Endodermal cell (in vitro differentiated cells): ENCODE measurements at regions not wholly inside any gene's neighbourhood (a gene's known extent, or its start where the extent isn't known, plus 50 kb on each side); places are given as distances from the start of the nearest gene placed in this dataset.

Experiments
- DNase-seq: peaks from one replicate; pipeline ENCODE4 v3.0.0-alpha.2; 2017
- H3K27ac ChIP-seq: 2 replicates; pipeline ENCODE4 v1.5.1; 2013; ENCODE audit warnings: mild to moderate bottlenecking, low read depth, low read length, moderate library complexity
- H3K27me3 ChIP-seq: 2 replicates; pipeline ENCODE4 v1.6.1; 2013; ENCODE audit warnings: mild to moderate bottlenecking, low read length, moderate library complexity; ENCODE audit not compliant: insufficient read depth, control insufficient read depth, poor library complexity, severe bottlenecking
- H3K36me3 ChIP-seq: 2 replicates; pipeline ENCODE4 v1.7.0; 2013; ENCODE audit warnings: mild to moderate bottlenecking, low read length, moderate library complexity; ENCODE audit not compliant: control insufficient read depth, insufficient read depth
- H3K4me1 ChIP-seq: one replicate; pipeline ENCODE4 v1.7.0; 2013; ENCODE audit warnings: low read length; ENCODE audit not compliant: control insufficient read depth, insufficient read depth
- H3K4me3 ChIP-seq: 2 replicates; pipeline ENCODE4 v1.5.1; 2013; ENCODE audit warnings: mild to moderate bottlenecking, low read length, moderate library complexity
- H3K9ac ChIP-seq: 2 replicates; pipeline ENCODE4 v1.6.1; 2013; ENCODE audit warnings: mild to moderate bottlenecking, low read length, moderate library complexity; ENCODE audit not compliant: poor library complexity, severe bottlenecking; ENCODE audit errors: extremely low read depth
- H3K9me3 ChIP-seq: 2 replicates; pipeline ENCODE4 v1.6.1; 2013; ENCODE audit warnings: mild to moderate bottlenecking, low read length, moderate library complexity; ENCODE audit not compliant: control insufficient read depth
- H3K27ac Mint-ChIP-seq: 2 replicates; pipeline ENCODE4 v1.8.0; 2020; ENCODE audit warnings: mixed read lengths
- H3K27me3 Mint-ChIP-seq: 2 replicates; pipeline ENCODE4 v1.8.0; 2021; ENCODE audit warnings: mild to moderate bottlenecking, mixed read lengths; ENCODE audit not compliant: insufficient read depth
- H3K36me3 Mint-ChIP-seq: 2 replicates; pipeline ENCODE4 v1.8.0; 2020; ENCODE audit warnings: low read depth, mixed read lengths
- H3K4me1 Mint-ChIP-seq: 2 replicates; pipeline ENCODE4 v1.8.0; 2020; ENCODE audit warnings: mixed read lengths
- H3K4me3 Mint-ChIP-seq: 2 replicates; pipeline ENCODE4 v1.8.0; 2020; ENCODE audit warnings: mild to moderate bottlenecking, moderate library complexity, mixed read lengths
- H3K9me3 Mint-ChIP-seq: 2 replicates; pipeline ENCODE4 v1.8.0; 2020; ENCODE audit warnings: mild to moderate bottlenecking, mixed read lengths
- CTCF ChIP-seq: fragments of 200-600 bp; sonication (generic); conservative IDR thresholded peaks from 2 replicates; pipeline ENCODE4 v1.5.0; 2021; ENCODE audit warnings: antibody characterized with exemption, mild to moderate bottlenecking
- WGBS, 2 experiments: methylation state at CpG; one replicate each; pipeline versions ENCODE4 v1.1.5 to v1.1.7; 2013; ENCODE audit warnings: missing lambda C conversion rate in 2 of 2, mixed read lengths in 1 of 2; ENCODE audit not compliant: insufficient coverage in 1 of 2, insufficient read length in 1 of 2; 5-methylcytosine and 5-hydroxymethylcytosine counted together

- no peaks in the 10 kb centered on the region for H3K4me1 ChIP-seq
- 86 to 90% methylated on average over 1 to 3 of the region's 3 CpGs for WGBS, 2 experiments
These were observed 305.7 kb upstream of the SNX7 start for GRCh38 chr1:98355656-98356383.

GRCh38 chr1:98352378-98352777 is 309.1 kb upstream of the SNX7 start:
- H3K36me3 ChIP-seq, result no peaks in the 10 kb centered on the region
- no peaks in the 10 kb centered on the region for H3K36me3 Mint-ChIP-seq
- H3K9me3 Mint-ChIP-seq, result no peaks in the 10 kb centered on the region
- 94 to 99% methylated on average over 2 to 3 of the region's 3 CpGs for WGBS, 2 experiments
- peaks cover 4% of the 10 kb centered on the region for H3K27me3 Mint-ChIP-seq
- no peak overlapping the region for H3K9ac ChIP-seq
- no peaks in the 10 kb centered on the region for H3K4me1 ChIP-seq
- peak; percentile 15 for TF ChIP-seq CTCF
- no peak overlapping the region for H3K4me3 Mint-ChIP-seq
- H3K4me1 Mint-ChIP-seq, result no peaks in the 10 kb centered on the region
- H3K27ac ChIP-seq, result no peak overlapping the region
- no peak for DNase-seq
- H3K27me3 ChIP-seq, result no peaks in the 10 kb centered on the region
- no peak overlapping the region for H3K27ac Mint-ChIP-seq
- H3K4me3 ChIP-seq, result no peak overlapping the region
- no peaks in the 10 kb centered on the region for H3K9me3 ChIP-seq

More at GRCh38 chr1:98355656-98356383, 305.7 kb upstream of the SNX7 start:
- Mint-ChIP-seq H3K4me3 (no peak overlapping the region), H3K4me1 (peaks cover 7% of the 10 kb centered on the region), H3K36me3 (no peaks in the 10 kb centered on the region), H3K27ac (no peak overlapping the region), H3K9me3 (no peaks in the 10 kb centered on the region), H3K27me3 (no peaks in the 10 kb centered on the region)
- no peak for TF ChIP-seq CTCF
- Histone ChIP-seq H3K27me3 (no peaks in the 10 kb centered on the region), H3K36me3 (no peaks in the 10 kb centered on the region), H3K4me3 (no peak overlapping the region), H3K9me3 (no peaks in the 10 kb centered on the region), H3K27ac (no peak overlapping the region), H3K9ac (no peak overlapping the region)
- no peak for DNase-seq

- Histone ChIP-seq H3K27me3 (no peaks in the 10 kb centered on the region), H3K9me3 (no peaks in the 10 kb centered on the region), H3K4me3 (no peak overlapping the region), H3K4me1 (no peaks in the 10 kb centered on the region), H3K27ac (no peak overlapping the region), H3K9ac (no peak overlapping the region), H3K36me3 (no peaks in the 10 kb centered on the region)
- Mint-ChIP-seq H3K9me3 (no peaks in the 10 kb centered on the region), H3K4me1 (no peaks in the 10 kb centered on the region), H3K36me3 (no peaks in the 10 kb centered on the region), H3K27ac (no peak overlapping the region), H3K4me3 (no peak overlapping the region), H3K27me3 (peaks cover 4% of the 10 kb centered on the region)
- no peak for TF ChIP-seq CTCF
- no peak for DNase-seq
- 94 to 96% methylated on average over 4 to 5 of the region's 5 CpGs for WGBS, 2 experiments
These were observed 310.0 kb upstream of the SNX7 start for GRCh38 chr1:98351561-98351960.
